ENCODE measurements at regions not wholly inside any gene's neighbourhood (a gene's known extent, or its start where the extent isn't known, plus 50 kb on each side); places are given as distances from the start of the nearest gene placed in this dataset.

DNA sequence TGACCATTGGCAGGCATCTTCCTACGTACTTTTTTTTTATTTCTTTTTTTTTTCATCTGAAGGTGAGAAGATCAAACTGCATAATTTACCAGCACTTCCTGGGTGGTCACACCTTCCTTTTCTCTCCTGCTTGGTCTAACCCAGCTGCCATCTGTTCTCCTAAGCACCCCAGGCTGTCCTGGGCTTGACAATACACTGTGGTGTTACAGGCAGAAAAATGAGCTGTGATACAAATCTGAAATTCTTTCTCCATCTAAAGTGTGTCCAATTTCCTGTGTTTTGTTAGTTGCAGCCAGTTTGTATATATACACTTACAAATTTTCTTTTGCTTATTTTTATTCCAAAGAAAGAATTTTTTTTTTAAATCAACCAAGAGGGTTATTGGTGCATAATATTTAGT, 786.0 kb upstream of the ZEB2 start:
- Histone ChIP-seq H3K9me3 (no peaks in the 10 kb centered on the region), H3K4me1 (no peaks in the 10 kb centered on the region), H3K27ac (no peak overlapping the region), H3K4me3 (no peak overlapping the region), H3K27me3 (no peaks in the 10 kb centered on the region), H3K36me3 (no peaks in the 10 kb centered on the region)
- TF ChIP-seq, protein P1, sequence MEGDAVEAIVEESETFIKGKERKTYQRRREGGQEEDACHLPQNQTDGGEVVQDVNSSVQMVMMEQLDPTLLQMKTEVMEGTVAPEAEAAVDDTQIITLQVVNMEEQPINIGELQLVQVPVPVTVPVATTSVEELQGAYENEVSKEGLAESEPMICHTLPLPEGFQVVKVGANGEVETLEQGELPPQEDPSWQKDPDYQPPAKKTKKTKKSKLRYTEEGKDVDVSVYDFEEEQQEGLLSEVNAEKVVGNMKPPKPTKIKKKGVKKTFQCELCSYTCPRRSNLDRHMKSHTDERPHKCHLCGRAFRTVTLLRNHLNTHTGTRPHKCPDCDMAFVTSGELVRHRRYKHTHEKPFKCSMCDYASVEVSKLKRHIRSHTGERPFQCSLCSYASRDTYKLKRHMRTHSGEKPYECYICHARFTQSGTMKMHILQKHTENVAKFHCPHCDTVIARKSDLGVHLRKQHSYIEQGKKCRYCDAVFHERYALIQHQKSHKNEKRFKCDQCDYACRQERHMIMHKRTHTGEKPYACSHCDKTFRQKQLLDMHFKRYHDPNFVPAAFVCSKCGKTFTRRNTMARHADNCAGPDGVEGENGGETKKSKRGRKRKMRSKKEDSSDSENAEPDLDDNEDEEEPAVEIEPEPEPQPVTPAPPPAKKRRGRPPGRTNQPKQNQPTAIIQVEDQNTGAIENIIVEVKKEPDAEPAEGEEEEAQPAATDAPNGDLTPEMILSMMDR (IDR thresholded peaks at IDR 0.05) = no peak
- ATAC-seq (no peak), DNase-seq (peak in 2 of 4 donors; percentile 30 to 51)
- intact Hi-C loops (cut with DNase I) = no loop called here

DNA sequence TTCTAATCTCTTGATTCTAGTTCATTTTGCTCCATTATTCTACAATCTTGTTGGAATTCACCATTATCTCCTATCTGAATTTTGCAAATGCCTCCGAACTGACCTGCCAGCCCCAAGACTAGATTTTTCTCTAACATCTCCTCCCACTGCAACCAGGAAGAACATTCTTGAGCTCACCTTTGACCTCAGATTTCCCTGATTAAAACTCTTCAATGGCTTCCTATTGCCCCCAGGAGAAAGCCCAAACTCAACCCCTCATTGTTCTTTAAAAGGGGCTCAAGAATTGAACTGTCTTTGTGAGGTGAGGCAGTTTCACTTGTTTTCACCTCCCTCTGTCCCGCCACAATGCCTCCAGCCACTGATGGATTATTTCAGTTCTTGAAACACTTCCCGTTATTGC, 784.6 kb upstream of the ZEB2 start:
- Histone ChIP-seq H3K9me3 (no peaks in the 10 kb centered on the region), H3K36me3 (no peaks in the 10 kb centered on the region), H3K4me3 (no peak overlapping the region), H3K27me3 (no peaks in the 10 kb centered on the region), H3K27ac (no peak overlapping the region), H3K4me1 (no peaks in the 10 kb centered on the region)
- intact Hi-C loops (cut with DNase I) = no loop called here
- DNase-seq = no peak
- TF ChIP-seq, protein P1 (IDR thresholded peaks at IDR 0.05) = no peak
- no peak for ATAC-seq

DNA sequence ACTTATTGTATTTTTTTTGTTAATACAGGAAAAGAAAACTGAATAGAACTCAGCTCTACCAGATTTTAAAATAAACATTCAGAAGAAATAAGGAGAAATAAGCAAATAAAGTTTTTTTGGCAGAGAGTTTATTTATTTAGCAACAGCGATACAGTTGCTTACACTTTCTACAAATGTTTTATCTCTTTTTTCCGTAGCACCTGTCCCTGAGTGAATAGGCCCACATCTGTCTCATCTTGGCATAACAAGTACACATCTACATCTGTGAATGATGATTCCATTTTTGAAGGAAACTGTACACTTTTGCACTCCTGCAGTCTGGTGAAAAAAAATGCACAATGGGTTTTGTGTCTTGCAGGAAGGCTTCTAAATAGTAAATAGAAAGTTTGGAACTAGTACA, 783.6 kb upstream of the ZEB2 start:
- H3K9me3 ChIP-seq = no peaks in the 10 kb centered on the region
- TF ChIP-seq, protein P1 (IDR thresholded peaks at IDR 0.05) = no peak
- intact Hi-C loops (cut with DNase I) = no loop called here
- no peaks in the 10 kb centered on the region for H3K36me3 ChIP-seq
- DNase-seq (no peak), ATAC-seq (no peak)
- no peak overlapping the region for H3K27ac ChIP-seq
- no peaks in the 10 kb centered on the region for H3K4me1 ChIP-seq
- H3K27me3 ChIP-seq = no peaks in the 10 kb centered on the region
- no peak overlapping the region for H3K4me3 ChIP-seq

DNA sequence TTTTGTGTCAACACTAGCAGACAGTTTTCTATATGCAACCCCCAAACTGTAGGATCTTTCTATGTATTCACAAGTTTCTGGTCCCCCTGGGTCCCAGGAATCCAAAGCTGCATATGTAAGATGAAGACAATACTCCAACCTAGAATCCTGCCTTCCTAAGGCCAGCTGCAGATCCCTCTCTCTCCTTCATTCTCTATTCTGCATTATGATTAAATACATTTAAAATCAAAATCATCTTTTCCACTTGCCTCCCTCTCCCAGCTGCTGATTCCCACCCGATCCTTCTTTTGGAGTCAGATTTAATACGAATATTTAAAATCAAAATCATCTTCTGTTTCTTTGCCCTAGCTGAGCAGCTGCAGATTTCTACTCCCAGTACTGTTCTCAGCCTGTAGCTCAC, 783.0 kb upstream of the ZEB2 start:
- Histone ChIP-seq H3K36me3 (no peaks in the 10 kb centered on the region), H3K27me3 (no peaks in the 10 kb centered on the region), H3K4me3 (no peak overlapping the region), H3K27ac (no peak overlapping the region), H3K9me3 (no peaks in the 10 kb centered on the region), H3K4me1 (no peaks in the 10 kb centered on the region)
- TF ChIP-seq, protein P1 (IDR thresholded peaks at IDR 0.05) = no peak
- ATAC-seq (no peak), DNase-seq (no peak)
- intact Hi-C loops (cut with DNase I) = no loop called here

DNA sequence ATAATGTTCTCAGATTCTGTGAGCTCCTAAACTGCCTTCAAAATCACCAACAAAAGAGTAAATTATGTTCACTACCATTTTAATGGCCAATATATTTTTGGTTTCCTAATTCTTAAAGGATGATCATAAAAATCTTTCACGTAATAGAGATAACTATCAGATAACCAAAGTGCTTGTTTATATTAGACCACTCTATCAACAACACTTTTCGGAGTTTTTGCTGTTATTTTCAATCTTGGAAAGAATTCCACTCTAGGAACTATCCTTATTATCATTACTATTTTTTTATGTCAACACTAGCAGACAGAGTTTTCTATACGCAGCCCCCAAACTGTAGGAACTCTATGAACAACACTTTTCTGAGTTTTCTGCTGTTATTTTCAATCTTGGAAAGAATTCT, 782.5 kb upstream of the ZEB2 start:
- Histone ChIP-seq H3K4me1 (no peaks in the 10 kb centered on the region), H3K36me3 (no peaks in the 10 kb centered on the region), H3K27me3 (no peaks in the 10 kb centered on the region), H3K27ac (no peak overlapping the region), H3K9me3 (no peaks in the 10 kb centered on the region), H3K4me3 (no peak overlapping the region)
- TF ChIP-seq, protein P1 (IDR thresholded peaks at IDR 0.05) = no peak
- intact Hi-C loops (cut with DNase I) = no loop called here
- peak in 2 of 4 donors; percentile 12 to 24 for DNase-seq
- no peak for ATAC-seq

Data from left lung (tissue), 4 donors.